AG20443 (cell line): ENCODE measurements at regions not wholly inside any gene's neighbourhood (a gene's known extent, or its start where the extent isn't known, plus 50 kb on each side); places are given as distances from the start of the nearest gene placed in this dataset.
"Not testable (repeated sequence)": the region's sequence is repeated elsewhere in the genome, so short reads cannot be mapped to it uniquely, and the experiment has no call there.

ENCODE experiments used
- DNase-seq: peaks from one replicate; pipeline ENCODE4 v3.0.0; 2012; ENCODE audit warnings: low spot score, mixed read lengths

DNA sequence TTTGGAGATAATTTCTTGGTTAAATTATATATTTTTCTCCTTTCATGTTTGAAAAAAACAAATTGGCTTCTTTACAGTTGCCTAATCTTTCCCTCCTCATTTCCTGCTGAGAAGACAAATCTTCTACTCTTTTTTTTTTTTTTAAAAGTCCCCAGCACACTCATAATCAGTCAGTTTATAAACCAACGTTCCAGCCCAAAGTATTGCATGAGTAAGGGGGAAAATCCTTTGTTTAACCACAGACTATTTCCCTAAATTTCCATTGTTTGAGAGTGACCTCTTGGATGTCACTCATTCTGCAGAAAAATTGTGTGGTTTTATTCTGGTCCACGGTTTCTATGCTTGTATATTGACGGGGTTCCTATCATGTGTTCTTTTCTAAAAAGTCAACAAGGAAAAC is 55.1 kb upstream of the TLR4 start:
- no peak for DNase-seq

DNA sequence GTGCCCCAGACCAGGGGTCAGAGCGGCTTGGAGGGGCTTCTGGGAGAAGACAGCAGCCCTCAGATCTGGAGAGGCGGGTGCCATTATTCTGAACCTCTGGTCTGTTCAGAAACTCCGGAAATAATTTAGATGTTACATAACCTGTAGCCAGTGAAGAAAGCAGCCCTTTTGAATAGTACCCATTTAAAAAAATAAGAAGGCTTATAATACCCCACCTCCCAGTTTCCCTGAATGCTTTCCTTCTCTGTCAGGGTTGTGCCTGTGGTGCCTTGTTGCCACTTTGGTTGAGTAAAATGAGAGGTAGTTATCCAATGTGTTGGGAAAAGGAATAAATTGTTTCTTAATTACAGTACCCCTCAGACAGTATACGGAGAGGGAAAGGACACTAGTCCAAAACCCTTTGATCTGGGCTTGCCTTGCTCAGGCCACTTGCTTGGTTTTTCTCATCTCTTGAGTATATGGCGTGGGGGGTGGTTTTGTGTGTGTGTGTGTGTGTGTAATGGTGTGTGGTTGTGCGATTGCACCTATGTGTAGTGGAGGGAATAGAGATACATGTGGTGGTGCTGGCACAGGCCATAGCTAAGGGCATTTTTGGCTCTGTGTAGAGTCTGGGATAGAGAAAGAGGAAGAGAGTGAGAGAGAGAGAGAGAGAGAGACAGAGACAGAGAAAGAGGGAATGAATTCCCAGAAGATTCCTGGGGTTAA is 59.1 kb upstream of the TLR4 start:
- DNase-seq, result no peak

DNA sequence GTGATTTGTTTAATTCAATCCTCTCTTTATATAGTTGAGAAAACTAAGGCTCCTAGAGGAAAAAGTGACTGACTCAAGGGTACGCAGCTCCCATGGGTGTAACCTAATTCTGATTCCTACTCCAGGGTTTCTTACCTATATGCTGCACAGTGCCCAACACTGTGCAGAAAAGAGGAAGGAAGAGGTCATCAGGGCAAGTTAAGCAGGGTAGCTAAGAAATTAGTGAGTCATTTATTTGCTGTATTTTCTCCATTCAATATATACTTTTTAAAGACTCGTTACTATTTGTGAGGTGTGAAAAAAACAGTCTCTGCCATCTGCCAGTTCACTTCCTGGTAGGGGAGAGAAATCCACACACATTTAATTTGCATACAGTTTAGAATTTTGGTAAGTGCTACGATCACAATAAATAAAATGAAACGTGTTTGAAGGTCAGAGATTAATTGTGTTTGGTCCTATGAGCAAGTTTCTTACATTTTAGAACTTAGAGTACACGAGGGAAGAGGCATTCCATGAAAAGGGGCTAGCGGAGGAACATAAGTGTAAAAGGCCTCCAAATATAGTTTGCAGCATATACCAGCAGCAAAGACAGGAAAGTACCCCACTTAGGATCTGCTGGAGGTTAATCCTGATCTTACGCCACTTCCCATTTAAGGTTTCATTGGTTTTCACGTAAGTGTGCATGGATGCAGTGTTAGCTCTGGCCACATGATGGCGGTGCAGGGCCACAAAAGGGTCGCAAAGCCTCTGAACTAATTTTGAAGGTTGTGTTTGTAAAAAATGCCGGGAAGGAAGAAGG is 59.9 kb upstream of the TLR4 start:
- DNase-seq, result peak; percentile 73

DNA sequence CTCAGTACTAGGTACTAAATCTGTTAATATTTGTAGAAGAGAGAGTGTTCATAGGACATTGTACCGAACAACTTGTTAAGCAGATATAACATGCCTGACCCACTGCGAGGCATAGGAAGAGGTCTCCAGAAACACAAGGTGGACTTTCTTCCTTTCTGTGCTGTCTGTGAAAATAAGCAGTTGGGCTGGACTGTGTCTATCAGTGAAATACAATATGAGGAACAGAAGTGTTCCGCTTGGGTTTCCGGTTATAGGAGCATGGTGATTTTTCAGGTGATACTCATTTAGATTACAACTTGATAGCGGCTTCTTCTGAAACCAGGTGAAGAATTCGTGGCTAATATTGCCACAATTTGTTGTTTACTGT is 60.9 kb upstream of the TLR4 start:
- no peak for DNase-seq

DNA sequence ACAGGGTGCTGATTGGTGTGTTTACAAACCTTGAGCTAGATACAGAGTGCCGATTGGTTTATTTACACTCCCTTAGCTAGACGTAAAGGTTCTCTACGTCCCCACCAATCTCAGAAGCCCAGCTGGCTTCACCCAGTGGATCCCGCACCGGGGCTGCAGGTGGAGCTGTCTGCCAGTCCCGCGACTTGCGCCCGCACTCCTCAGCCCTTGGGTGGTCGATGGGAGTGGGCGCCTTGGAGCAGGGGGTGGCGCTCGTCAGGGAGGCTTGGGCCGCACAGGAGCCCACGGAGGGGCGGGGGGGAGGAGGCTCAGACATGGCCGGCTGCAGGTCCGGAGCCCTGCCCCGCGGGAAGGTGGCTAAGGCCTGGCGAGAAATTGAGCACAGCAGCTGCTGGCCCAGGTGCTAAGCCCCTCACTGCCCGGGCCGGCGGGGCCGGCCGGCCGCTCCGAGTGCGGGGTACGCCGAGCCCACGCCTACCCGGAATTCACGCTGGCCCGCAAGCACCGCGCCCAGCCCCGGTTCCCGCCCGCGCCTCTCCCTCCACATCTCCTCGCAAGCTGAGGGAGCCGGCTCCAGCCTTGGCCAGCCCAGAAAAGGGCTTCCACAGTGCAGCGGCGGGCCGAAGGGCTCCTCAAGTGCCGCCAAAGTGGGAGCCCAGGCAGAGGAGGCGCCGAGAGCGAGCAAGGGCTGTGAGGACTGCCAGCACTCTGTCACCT is 61.5 kb upstream of the TLR4 start:
- not testable (repeated sequence) for DNase-seq

DNA sequence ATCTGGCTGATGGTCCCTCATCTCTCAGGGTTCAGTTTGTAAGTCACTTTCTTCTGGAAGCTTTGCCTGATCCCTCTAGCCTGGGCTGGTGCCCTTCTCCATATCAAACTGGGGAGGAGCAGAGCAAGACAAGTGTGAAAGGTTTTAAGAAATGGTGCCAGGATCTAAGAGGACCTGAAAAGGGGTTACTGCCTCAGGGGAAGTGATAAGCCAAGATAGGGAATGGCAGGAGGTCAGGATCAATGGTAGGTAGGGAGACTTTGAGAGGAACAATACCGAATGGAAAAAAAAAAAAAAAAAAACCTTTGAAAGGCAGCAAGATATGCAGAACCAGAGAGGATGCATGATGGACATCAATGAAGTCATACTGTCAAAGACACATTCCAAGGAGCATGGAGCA is 67.5 kb upstream of the TLR4 start:
- no peak for DNase-seq

DNA sequence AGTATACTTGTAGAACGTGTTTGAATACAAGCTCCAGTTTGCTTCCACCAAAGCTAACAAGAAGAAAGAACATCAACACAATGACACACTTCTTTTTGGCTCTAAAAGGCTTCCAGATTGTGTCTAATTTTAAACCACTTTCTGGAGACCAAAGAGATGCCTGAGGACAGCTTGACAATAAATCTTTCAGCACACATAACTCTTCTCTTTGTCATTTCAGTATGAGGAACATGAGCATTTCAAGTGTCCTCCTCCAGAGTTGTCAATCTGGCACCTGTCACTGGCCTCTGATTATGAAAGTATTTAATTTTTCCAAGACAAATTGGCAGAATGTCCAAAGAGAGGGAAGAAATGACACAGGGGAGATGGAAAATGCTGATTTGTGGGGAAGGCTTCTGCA is 79.0 kb upstream of the TLR4 start:
- DNase-seq, result no peak

DNA sequence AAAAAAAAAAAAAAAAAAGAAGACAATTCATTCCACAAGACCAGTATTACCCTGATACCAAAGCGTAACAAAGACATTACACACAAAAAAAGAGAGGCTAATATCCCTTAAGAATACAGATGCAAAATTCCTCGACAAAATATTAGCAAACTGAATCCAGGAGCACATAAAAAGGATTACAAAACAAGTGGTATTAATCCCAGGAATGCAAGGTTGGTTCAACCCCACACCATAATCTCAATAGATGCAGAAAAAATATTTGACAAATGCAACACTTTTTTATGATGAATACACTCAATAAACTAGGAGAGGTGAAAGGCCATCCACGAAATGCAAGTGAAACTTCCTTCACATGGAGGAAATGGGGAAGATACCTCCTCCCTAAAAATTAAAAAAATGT is 80.1 kb upstream of the TLR4 start:
- DNase-seq, result no peak

DNA sequence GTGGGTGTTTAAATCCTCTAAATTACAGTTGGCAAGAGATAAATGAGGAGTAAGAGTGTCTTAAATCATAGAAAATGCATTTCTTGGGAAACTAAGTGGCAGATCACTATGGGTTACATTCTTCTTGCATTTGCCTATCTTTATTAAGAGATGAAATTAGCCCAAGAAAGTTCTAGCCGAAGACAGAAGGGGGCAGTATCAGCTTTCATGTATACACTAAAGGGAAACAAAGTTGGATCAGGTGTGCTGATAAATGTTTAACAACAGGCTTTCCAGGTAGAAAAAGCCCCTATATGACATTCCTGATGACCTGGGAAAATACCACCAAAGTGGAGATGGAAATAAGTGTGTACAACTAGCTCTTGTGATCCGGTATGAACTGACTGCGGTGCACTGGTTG is 81.9 kb upstream of the TLR4 start:
- no peak for DNase-seq

DNA sequence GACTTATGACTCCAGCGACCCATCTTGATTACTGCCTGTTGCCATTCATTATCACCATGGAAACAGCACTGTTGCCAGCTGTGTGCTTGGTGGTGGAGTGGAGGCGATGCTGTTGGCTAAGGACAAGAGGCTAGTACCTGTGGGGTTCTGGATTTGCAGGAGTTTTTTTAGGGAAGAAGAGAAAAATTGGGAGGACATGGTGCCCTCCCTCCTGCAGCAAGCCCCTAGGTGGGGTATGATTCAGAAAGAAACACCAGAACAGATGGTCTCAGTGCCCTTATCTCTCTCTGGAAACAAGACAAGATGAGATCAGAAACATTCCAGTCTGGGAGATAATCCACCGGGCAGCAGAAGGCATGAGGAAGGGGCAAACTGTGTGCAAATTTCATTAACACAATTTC is 87.8 kb upstream of the TLR4 start:
- DNase-seq, result no peak

DNA sequence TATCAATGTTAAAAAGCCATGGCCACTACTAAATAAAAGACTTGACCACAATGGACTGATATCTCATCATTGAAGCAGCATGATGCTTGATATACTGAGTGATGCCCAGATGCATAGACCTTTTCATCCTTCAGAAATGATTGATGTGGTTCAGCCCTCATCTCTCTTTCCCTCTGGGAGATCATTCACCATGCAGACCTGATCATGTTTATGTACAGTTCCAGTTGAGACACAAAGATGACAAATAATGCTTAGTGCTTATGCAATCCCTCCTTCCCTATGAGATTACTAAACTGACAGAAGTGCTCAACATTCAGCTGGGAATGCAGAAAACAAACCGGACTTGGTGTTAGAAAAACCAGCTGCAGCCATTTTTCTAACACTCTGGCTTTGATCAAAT is 91.9 kb upstream of the TLR4 start:
- no peak for DNase-seq

DNA sequence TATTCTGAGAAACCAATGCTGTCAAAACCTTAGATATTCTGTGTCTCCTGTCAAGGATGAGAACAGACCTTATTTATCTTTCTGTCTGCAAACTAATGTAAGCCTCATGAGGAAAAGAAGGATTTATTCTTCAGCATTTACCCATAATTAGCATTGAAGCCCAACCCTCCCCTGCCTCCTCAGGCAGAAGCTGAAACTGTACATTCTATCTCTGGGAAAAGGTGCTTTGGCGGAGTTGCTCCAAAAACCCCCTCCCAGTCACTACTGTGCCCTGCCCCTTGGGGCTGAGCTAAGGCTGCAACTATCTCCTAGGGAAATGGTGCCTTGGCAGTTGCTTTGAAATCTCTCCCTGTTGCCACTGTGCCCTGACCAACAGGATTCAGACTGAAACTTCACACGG is 106.2 kb upstream of the TLR4 start:
- DNase-seq, result no peak

DNA sequence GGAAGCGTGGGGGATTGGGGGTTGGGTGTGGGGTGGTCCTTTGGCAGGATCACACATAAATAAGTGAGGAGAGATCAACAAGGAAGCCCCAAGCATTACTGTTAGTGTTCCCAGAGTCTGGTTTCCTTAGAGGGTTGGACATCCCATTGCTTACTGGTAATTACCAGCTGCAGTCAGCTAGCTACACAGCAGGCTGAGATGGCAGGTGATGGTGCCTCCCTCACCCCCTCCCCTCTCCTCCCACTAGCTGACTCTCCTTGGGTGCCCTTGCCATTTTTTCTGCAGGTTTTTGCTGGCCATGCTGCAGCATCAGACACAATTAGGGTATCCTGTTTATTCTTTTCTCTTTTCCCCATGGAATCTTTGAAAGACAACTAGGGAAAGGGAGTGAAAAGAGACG is 107.5 kb upstream of the TLR4 start:
- DNase-seq, result no peak

DNA sequence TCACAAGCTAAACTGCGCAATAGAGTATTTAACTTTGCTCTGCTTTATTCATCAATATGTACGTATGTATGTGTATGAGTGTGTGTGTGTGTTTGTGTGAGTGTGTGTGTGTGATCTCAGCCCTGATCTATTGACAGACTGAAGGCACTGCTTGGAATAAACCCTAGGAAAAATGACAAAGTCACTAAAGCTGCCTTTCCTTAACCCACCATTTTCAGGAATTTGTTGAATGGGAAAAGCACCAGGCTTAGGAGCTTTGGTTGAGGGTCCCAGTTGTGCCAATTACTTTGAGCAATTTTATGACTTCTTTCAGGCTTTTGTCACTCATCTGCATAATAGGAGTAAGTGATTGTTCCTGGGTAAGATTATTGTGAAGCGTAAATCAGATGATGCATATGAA is 108.6 kb upstream of the TLR4 start:
- DNase-seq, result no peak

DNA sequence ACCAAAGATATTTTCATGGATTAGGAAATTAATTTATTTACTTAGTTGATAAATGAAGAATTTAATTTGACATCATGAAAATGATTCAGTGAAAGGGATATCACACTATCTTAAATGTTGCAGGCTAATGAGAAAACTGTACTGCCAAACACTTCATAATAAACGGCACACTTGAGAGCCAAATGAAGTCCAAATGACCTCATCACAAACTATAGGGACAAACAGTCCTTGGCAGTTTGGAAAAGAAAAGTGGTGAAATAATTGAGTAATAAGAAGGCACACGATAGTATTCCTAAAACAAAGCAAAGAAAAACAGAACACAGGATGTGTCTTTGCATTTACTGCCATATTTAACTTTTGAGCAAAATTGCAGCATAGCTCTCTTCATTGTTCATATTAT is 116.9 kb upstream of the TLR4 start:
- no peak for DNase-seq

DNA sequence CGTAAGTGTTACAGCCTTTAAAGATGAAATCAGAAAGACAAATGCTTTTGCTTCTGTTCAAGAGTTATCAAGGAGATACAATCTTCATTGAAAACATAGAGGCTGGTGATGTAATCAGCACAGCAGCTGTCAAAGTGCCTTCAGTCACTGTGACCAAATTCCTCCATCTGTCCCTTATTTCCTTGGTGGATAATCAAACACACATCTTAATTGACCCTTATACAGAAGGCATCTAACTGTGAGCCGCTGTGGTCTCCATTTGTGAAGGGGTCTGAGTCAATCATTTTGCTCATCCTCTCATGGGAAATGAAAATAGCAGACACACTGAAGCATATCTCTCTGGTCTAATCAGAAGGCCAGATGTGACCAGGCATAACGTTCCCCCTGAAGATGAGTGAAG is 130.1 kb upstream of the TLR4 start:
- no peak for DNase-seq

DNA sequence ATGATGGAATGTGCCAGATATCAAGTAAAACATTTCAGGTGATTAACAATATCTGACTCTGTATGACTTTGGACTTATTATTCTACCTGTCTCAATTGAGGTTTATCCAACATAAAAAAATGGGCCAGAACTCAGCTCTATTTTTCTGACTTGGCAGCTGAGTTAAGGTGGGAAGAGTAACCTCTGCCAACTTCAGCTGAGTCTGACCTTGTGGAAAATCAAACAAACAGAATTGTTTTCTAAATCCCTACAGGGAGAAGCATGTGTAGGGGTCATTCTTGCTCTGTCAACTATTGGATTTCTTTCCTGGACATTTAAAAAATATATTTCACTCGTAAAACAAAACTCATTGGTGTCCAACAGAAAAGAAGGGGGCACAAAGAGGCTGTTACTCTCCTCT is 139.4 kb upstream of the TLR4 start:
- DNase-seq, result no peak

DNA sequence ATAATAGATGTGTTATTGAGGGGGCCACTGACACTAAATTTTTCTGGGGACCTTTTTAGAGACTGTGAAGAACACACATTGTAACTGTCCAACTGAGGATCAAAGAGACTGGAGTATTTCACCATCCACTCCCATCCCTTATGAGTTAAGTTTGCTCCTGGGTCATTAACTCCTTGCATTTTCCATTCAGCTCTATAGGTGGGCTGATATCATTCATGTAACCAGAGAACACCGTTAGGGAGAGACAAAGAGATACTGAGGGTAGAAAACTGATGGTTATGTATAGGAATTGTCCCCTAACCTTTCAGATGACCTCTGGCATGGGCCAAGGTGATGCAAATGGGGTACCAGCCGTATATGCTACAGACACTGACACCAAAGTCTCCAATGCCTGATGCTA is 142.4 kb upstream of the TLR4 start:
- DNase-seq, result no peak

DNA sequence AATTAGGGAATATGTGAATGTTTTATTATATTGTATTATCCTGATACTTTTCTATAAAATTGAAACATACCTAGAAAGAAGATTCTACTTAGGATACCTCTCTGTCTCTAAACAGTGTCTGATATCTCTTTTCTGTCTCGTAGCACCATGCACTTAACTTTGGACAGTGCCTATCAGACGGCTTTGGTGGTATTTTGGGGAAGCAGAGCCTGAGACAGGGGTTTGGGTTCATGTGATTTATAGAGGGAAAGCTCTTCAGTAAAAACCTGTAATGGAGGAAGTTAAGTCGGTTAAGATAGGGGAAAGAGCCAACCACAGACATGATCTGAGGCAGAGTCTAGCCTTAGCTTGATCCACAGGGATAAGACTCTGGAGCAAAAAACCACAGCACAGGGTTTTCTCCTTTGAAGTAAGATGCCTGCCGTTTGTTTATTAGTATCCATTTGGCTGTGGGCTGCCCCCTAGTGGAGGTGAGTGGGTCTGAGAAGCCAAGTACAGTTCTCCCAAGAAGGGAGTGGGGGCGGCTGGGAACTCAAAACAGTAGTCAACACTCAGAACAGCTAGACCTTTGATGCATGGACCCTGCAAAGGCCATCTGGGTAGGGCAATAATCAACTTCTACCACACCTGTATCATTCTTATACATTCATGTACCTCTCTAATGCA is 141.2 kb upstream of the ASTN2 start:
- peak; percentile 40 for DNase-seq

DNA sequence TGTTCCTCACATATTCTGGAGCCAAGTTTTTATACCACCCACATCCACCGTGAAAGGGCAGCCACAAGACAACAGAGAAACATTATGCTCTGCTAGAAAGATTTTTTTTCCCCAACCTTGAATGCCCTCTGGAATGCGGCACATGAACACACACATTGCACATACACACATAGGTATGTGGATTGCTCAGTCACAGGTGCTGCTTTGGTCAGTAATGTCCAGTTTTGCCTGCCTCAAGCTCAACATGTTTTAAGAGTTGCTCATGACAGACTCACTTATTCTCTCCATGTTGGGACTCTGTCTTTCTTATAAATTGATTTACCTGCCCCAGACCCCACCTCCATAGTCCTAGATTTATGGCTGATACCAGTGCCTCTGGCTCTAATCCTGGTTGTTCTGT is 138.0 kb upstream of the ASTN2 start:
- no peak for DNase-seq

DNA sequence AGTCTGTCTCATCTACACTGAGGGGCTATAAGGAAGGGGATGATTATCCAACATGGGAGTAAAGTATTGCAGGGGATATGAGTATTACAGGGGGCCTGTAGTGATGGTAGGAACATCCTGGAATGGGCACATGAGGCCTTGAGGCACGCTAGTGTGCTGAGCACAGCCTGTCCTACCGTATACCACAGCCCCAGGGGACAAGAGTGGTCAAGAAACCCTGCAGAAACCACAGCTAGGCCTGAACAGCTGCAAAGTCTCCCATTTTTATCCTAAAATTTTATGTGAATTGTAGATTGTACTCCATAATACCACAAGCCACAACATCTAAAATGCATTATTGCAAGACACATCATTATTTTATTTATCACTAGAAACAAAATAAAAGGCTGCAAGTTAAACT is 136.3 kb upstream of the ASTN2 start:
- no peak for DNase-seq

DNA sequence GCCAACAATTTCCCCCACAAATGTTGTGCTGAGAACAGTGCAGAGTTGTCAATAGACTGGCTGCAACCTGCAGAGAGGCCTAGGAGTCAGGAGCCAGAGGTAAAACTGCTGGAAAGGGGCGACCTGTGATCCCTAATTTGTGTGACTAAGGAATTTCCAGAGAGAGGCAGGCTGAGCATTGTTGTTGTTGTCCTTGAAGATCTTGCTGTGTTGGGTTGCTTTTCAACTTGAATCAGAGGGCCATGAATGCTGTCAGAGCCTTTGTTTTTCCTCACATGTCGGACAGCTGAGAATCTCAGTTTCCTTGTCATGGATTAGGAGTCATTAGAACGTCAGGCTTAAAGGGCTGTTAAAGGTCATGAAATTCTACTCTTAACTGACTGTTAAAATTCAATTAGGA is 134.6 kb upstream of the ASTN2 start:
- peak; percentile 9 for DNase-seq

DNA sequence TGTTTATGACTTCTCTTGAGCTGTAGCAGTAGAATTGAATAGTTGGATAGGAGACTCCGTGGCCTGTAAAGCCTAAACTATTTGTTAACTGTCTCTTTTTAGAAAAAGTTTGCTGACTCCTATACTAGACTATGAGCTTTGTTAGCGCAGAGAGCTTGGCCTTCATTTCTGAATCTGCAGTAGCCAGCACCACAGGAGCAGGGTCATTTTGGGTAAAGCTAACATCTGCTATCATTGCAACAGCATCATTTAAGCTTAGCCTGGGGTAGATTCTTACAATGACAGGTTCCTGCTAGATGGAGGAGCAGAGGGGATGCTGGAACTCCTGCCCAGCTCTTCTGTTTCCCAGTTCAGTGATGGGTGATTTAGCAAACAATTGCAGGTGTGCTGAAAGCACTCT is 133.7 kb upstream of the ASTN2 start:
- no peak for DNase-seq
